HG02642 (cell line): ENCODE measurements at regions not wholly inside any gene's neighbourhood (a gene's known extent, or its start where the extent isn't known, plus 50 kb on each side); places are given as distances from the start of the nearest gene placed in this dataset.
"Not testable (repeated sequence)": the region's sequence is repeated elsewhere in the genome, so short reads cannot be mapped to it uniquely, and the experiment has no call there.

Experiments used
- ATAC-seq: cut with Tn5 transposase; IDR thresholded peaks from one replicate; pipeline ENCODE4 v1.9.1; 2021; ENCODE audit warnings: mild to moderate bottlenecking; ENCODE audit not compliant: unreplicated experiment, poor library complexity

DNA sequence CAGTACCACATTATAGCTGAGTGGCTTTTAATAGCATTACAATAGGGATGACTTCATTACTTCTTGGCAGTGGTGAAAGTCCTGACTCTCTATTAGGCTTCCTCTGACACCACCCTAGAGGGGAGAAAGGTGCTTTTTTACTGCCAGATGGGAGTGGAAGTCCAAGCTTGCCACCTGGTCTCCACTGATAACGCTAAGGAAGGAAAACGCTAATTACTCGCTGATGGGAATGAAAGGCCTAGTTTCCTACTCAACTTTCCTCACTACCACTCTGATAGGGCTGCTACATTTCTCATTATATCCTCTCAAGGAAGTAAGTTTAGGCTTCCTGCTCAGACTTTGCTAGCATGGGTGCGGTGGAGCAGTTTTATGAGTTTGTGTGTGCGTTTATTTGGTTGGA is 62.3 kb upstream of the PAGE3 start:
- no peak for ATAC-seq

DNA sequence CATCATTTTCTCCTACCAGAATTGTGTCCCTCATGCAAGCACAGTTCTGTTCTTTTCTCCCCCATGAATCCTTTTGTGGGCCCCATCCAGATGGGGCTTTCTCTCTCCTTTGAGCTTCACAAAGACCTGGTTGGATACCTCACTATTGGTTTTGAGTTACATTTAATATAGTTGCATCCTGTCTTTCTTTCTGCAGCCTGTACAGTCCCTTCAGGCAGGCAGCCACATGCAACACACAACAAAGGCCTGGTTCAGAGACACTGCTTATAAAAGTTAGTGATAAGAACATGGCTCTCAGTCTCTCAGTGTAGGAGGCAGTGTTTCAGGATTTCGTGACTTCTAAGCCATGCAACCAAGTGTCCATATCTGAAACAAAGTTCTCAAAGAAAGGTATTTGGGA is 70.6 kb upstream of the PAGE3 start:
- no peak for ATAC-seq

DNA sequence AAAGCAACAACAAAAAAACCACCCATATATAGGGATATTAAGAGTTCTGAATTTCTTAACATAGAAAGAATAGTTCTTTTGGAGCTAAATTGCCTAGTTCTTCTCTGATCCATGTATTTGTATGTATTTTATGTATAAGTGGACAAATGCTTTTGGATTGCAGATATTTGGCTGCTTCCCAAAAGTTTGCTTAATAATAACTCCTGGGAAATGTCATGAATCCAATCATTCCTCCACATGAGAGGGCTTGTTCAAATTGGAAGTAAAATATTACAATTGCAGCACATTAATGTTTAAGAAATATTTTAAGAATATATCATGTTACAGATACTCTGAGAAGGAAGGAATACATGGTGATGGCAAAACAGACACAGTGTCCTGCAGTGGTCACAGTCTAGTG is 71.5 kb upstream of the PAGE3 start:
- no peak for ATAC-seq

DNA sequence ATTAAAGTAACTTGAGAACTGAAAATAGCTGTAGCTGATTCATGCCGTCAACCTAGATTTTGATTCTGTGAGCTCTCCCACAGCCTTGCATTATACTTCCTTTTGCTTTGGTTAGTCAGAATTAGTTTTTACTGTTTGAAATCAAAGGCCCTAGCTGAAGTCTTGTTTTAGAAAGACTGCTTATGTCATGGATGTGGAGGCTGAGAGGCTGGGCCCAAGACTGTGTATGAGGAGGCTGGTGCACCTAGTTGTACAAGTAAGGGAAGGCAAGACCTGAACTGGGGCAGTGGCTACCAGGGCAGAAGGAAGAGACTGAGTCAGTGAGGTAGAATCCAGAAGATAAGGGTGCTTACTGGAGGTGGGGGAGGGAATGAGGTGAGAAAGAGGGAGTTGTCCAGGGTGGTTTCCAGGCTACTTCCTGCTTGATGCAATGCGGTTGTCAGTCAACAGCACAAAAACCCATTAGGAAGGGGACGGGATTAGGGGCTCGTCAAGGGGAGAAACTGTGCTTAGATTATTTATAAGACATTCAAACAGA is 76.2 kb upstream of the PAGE3 start:
- ATAC-seq = no peak

DNA sequence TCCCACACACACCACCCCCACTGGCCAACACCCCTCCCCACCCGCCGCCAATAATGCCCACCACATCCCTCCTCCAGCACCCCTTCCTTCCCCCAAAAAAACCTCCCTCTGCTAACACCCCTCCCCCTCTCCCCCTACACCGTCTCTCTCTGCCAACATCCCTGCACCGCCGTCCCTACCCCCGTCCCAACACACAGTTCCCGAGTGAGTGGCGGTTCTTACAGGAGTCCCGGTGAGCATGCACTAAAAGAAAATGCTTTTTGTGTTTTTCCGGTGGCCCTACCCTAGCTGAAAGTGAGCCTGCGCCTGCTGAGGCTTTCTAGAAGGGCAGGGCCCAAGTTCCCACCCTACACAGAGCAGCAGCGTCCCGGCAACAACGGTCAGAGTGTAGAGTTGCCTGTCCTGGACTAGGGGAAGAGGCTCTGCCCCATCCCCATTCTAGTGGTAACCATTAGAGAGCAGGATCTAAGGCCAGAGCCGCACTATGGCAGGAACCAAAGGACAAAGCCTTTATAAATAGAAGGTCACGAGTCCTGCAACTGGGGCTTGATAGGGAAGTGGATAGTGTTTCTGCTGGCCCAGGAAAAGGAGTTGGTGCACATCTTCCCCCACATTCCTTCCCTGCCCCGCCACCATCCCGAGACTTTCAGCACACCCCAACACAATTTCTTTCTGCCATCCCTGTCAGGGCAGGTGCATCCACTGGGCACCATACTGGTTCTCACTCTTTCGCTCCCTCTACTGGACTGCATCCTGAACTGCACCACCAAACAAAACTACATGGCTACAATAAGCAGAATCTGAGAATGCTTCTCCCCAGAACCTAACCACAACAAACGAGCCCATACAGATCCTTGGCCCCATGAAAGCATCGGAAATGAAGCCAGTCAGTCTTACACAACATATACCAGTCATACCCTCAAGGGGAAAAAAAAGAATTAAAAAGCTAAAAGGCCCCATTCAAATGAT is 78.1 kb upstream of the PAGE3 start:
- peak; percentile 77 for ATAC-seq

DNA sequence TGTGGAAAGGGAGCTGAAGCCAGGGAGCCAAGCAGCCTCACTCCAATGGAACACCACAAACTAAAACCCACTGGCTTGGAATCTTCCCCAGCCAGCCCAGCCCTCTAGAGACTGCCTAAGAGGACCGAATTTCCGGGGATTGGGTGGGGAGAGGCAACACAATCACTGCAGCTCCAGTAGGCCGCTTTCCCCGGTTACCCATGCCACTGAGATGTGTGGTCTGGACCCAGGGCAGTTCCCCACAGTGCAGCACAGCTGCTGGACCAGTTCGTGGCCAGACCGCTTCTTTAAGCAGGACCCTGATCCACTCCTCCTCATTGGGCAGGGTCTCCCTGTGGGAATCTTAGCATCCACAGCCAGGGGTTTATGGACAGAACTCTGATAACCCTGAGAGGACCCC is 91.9 kb upstream of the PAGE3 start:
- no peak for ATAC-seq

DNA sequence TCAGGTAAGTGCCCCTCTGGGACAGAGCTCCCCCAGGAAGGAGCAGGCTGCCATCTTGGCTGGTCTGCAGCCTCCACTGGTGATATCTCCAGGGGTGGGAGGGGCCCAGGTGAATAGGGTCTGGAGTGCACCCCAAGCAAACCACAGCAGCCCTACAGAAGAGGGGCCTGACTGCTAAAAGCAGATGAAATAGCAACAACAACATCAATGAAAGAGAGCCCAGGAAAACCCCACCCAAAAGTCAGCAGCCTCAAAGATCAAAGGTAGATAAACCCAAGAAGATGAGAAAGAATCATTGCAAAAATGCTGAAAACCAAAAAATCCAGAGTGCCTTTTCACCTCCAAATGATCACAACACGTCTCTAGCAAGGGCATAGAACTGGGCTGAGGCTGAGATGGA is 92.5 kb upstream of the PAGE3 start:
- ATAC-seq = no peak

DNA sequence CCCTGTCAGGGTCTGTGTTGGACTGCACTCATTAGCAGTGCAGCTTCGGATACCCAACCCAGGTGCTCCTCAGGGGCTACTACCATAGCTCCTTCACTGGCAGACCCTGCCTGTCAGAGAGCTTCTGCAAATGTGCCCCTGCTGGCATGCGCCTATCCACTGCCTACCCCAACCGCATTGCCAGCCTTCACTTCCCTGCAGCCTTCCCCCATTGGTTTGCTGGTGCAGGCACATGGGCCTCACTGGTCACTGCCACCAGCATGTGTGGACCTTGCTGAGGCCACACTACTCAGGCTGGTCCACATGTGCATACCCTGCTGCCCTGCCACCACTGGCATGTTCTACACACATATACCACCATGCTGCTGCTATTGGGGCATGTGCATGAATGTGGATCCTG is 72.5 kb upstream of the MAGEH1 start:
- ATAC-seq = no peak

DNA sequence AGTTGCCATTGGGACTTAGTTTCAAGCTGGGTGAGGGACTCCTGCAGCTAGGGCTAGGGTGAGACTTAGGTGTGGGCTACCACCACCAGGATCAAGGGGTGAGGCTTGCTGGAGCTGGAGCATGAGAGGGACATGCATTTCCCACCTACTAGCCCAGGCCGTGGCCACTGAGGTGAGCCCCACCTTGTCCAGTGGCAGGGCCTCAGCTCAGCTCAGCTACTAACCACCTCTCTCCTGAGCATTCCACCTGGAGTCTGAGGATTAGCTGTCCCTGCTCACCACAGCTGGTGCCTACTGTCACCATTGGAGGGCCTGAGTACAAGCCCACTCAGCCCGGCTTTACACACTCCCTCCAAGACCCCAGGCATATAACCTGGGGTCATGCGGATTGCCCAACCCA is 62.6 kb upstream of the MAGEH1 start:
- no peak for ATAC-seq

DNA sequence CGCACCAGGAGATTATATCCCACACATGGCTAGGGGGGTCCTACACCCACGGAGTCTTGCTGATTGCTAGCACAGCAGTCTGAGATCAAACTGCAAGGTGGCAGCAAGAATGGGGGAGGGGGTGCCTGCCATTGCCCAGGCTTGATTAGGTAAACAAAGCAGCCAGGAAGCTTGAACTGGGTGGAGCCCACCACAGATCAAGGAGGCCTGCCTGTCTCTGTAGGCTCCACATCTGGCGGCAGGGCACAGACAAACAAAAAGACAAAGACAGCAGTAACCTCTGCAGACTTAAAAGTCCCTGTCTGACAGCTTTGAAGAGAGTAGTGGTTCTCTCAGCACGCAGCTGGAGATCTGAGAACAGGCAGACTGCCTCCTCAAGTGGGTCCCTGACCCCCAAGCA is 55.1 kb upstream of the MAGEH1 start:
- ATAC-seq = not testable (repeated sequence)
